GM23248 (cell line): ENCODE measurements at regions not wholly inside any gene's neighbourhood (a gene's known extent, or its start where the extent isn't known, plus 50 kb on each side); places are given as distances from the start of the nearest gene placed in this dataset.
A peak's percentile ranks its signal among the peaks of the same experiment; 100 is the strongest.

Experiments
- DNase-seq: peaks from one replicate; pipeline ENCODE4 v3.0.0-alpha.2; 2015
- H2AFZ ChIP-seq: fragments of 200-600 bp; sonication (generic); 2 replicates; pipeline ENCODE4 v1.6.1; 2016; ENCODE audit warnings: antibody characterized with exemption
- H3F3A ChIP-seq: fragments of 200-600 bp; sonication (generic); 2 replicates; pipeline ENCODE4 v1.6.1; 2016; ENCODE audit warnings: mild to moderate bottlenecking, antibody characterized with exemption, mixed run types; ENCODE audit not compliant: insufficient read depth
- H3K27ac ChIP-seq: fragments of 200-600 bp; sonication (generic); 2 replicates; pipeline ENCODE4 v1.5.1; 2016; ENCODE audit warnings: mild to moderate bottlenecking
- H3K27me3 ChIP-seq: fragments of 200-600 bp; sonication (generic); replicated peaks from 2 replicates; pipeline ENCODE4 v1.6.1; 2016; ENCODE audit warnings: mild to moderate bottlenecking; ENCODE audit not compliant: insufficient read depth
- H3K36me3 ChIP-seq: fragments of 200-600 bp; sonication (generic); 2 replicates; pipeline ENCODE4 v1.6.1; 2016; ENCODE audit warnings: low read depth, mild to moderate bottlenecking
- H3K4me1 ChIP-seq: fragments of 200-600 bp; sonication (generic); 2 replicates; pipeline ENCODE4 v1.6.1; 2016; ENCODE audit warnings: mild to moderate bottlenecking; ENCODE audit not compliant: insufficient read depth
- H3K4me2 ChIP-seq: fragments of 200-600 bp; sonication (generic); one replicate; pipeline ENCODE4 v1.6.1; 2016; ENCODE audit warnings: mild to moderate bottlenecking; ENCODE audit not compliant: unreplicated experiment
- H3K4me3 ChIP-seq: fragments of 200-600 bp; sonication (generic); 2 replicates; pipeline ENCODE4 v1.5.1; 2016; ENCODE audit warnings: mild to moderate bottlenecking
- H3K79me2 ChIP-seq: fragments of 200-600 bp; sonication (generic); 2 replicates; pipeline ENCODE4 v1.6.1; 2016; ENCODE audit warnings: mild to moderate bottlenecking; ENCODE audit not compliant: insufficient read depth
- H3K9ac ChIP-seq: fragments of 200-600 bp; sonication (generic); 2 replicates; pipeline ENCODE4 v1.6.1; 2016; ENCODE audit warnings: mild to moderate bottlenecking
- H3K9me2 ChIP-seq: fragments of 200-600 bp; sonication (generic); 2 replicates; pipeline ENCODE4 v1.6.1; 2016; ENCODE audit warnings: mixed run types, mild to moderate bottlenecking, moderate library complexity; ENCODE audit not compliant: insufficient read depth
- H3K9me3 ChIP-seq: fragments of 200-600 bp; sonication (generic); one replicate; pipeline ENCODE4 v1.6.1; 2017; ENCODE audit warnings: low read depth
- H4K20me1 ChIP-seq: fragments of 200-600 bp; sonication (generic); 2 replicates; pipeline ENCODE4 v1.6.0; 2016; ENCODE audit not compliant: insufficient read depth
- EZH2 ChIP-seq: fragments of 200-600 bp; sonication (generic); IDR thresholded peaks from 2 replicates; pipeline ENCODE4 v1.6.1; 2018; ENCODE audit warnings: antibody characterized with exemption, mild to moderate bottlenecking; ENCODE audit not compliant: insufficient read depth, poor library complexity, severe bottlenecking
- EZH2phosphoT487 ChIP-seq: fragments of 200-600 bp; sonication (generic); IDR thresholded peaks from 2 replicates; pipeline ENCODE4 v1.6.1; 2018; ENCODE audit warnings: antibody characterized with exemption, moderate library complexity, mild to moderate bottlenecking, low read depth; ENCODE audit not compliant: insufficient read depth
- WGBS, 2 experiments: methylation state at CpG; one replicate each; pipeline ENCODE4 v1.1.6; 2015 to 2017; ENCODE audit warnings: low lambda C conversion rate in 2 of 2, low coverage in 1 of 2; ENCODE audit errors: missing lambda C conversion rate in 2 of 2; 5-methylcytosine and 5-hydroxymethylcytosine counted together
- in situ Hi-C: fragments of 300-500 bp; cut with MboI; formaldehyde crosslinking; loops from 2 replicates; pipeline ENCODE4 v1.15.0; 2020

GRCh38 chr16:73771196-73772064 lies 525.2 kb upstream of the PSMD7 start:
- Histone ChIP-seq H2AFZ (no peak overlapping the region), H3K4me2 (no peak overlapping the region), H3K27me3 (no peaks in the 10 kb centered on the region), H4K20me1 (no peaks in the 10 kb centered on the region), H3F3A (no peaks in the 10 kb centered on the region), H3K4me3 (no peak overlapping the region), H3K36me3 (no peaks in the 10 kb centered on the region), H3K4me1 (no peaks in the 10 kb centered on the region), H3K9me3 (no peaks in the 10 kb centered on the region), H3K9me2 (no peaks in the 10 kb centered on the region), H3K9ac (no peak overlapping the region), H3K79me2 (no peaks in the 10 kb centered on the region), H3K27ac (no peak overlapping the region)
- 49 to 58% methylated on average over 4 of the region's 4 CpGs for WGBS, 2 experiments
- peak; percentile 4 for DNase-seq
- in situ Hi-C loops: no loop called here
- TF ChIP-seq EZH2 (no peak), EZH2phosphoT487 (no peak)

- Histone ChIP-seq H3K4me3 (no peak overlapping the region), H3K27ac (no peak overlapping the region), H3K4me2 (no peak overlapping the region), H2AFZ (no peak overlapping the region), H3K36me3 (no peaks in the 10 kb centered on the region), H3K9me3 (no peaks in the 10 kb centered on the region), H4K20me1 (no peaks in the 10 kb centered on the region), H3K27me3 (no peaks in the 10 kb centered on the region), H3K9ac (no peak overlapping the region), H3F3A (no peaks in the 10 kb centered on the region), H3K79me2 (no peaks in the 10 kb centered on the region), H3K9me2 (no peaks in the 10 kb centered on the region), H3K4me1 (no peaks in the 10 kb centered on the region)
- DNase-seq: no peak
- 0% methylated on average over 3 of the region's 3 CpGs for WGBS, 2 experiments
- in situ Hi-C loops: no loop called here
- no peak for TF ChIP-seq EZH2
- no peak for TF ChIP-seq EZH2phosphoT487
Measured at GRCh38 chr16:73768786-73769203, 527.8 kb upstream of the PSMD7 start.

- Histone ChIP-seq H2AFZ (no peak overlapping the region), H3K4me1 (no peaks in the 10 kb centered on the region), H3K4me2 (no peak overlapping the region), H3K4me3 (no peak overlapping the region), H3F3A (no peaks in the 10 kb centered on the region), H3K9ac (no peak overlapping the region), H4K20me1 (no peaks in the 10 kb centered on the region), H3K36me3 (no peaks in the 10 kb centered on the region), H3K9me2 (no peaks in the 10 kb centered on the region), H3K79me2 (no peaks in the 10 kb centered on the region), H3K27me3 (no peaks in the 10 kb centered on the region), H3K9me3 (no peaks in the 10 kb centered on the region), H3K27ac (no peak overlapping the region)
- TF ChIP-seq EZH2 (no peak), EZH2phosphoT487 (no peak)
- no peak for DNase-seq
- in situ Hi-C loops: no loop called here
- WGBS, 2 experiments: 33 to 35% methylated on average over 4 of the region's 4 CpGs
Measured at GRCh38 chr16:73764321-73764720, 532.3 kb upstream of the PSMD7 start.

GRCh38 chr16:73756289-73757178 lies 540.1 kb upstream of the PSMD7 start:
- no peaks in the 10 kb centered on the region for H3K4me1 ChIP-seq
- no peaks in the 10 kb centered on the region for H3K36me3 ChIP-seq
- H3K9ac ChIP-seq: no peak overlapping the region
- no peak for DNase-seq
- no peak overlapping the region for H3K4me2 ChIP-seq
- H3K4me3 ChIP-seq: no peak overlapping the region
- H2AFZ ChIP-seq: no peak overlapping the region
- no peaks in the 10 kb centered on the region for H3K79me2 ChIP-seq
- in situ Hi-C loops: no loop called here
- WGBS, 2 experiments: 16 to 18% methylated on average over 16 of the region's 16 CpGs
- no peaks in the 10 kb centered on the region for H3F3A ChIP-seq
- TF ChIP-seq EZH2 (no peak), EZH2phosphoT487 (no peak)
- H3K9me2 ChIP-seq: no peaks in the 10 kb centered on the region
- H3K27me3 ChIP-seq: no peaks in the 10 kb centered on the region; the same call in 1 of the 2 replicates
- H3K9me3 ChIP-seq: no peaks in the 10 kb centered on the region
- no peaks in the 10 kb centered on the region for H4K20me1 ChIP-seq
- no peak overlapping the region for H3K27ac ChIP-seq
